Activated T-helper 2 cell treated with anti-CD3 and anti-CD28 coated beads, Interferon-gamma antibody, Interleukin-2, Interleukin-4, amounts not matched to agents 10 μg/mL and 5 μg/mL and 100 μg/mL, durations not matched to agents 14 hours and 24 hours and 36 hours (primary cell): ENCODE measurements at regions not wholly inside any gene's neighbourhood (a gene's known extent, or its start where the extent isn't known, plus 50 kb on each side); places are given as distances from the start of the nearest gene placed in this dataset.

Source experiments
- DNase-seq: peaks from one replicate; pipeline ENCODE4 v3.0.0; 2021; ENCODE audit warnings: low spot score
- H3K27ac Mint-ChIP-seq: one replicate; pipeline ENCODE4 v1.8.0; 2021; ENCODE audit warnings: mixed read lengths
- H3K27me3 Mint-ChIP-seq: one replicate; pipeline ENCODE4 v1.8.0; 2021; ENCODE audit warnings: low read depth, mixed read lengths
- H3K36me3 Mint-ChIP-seq: one replicate; pipeline ENCODE4 v1.8.0; 2021; ENCODE audit warnings: low read depth, mixed read lengths
- H3K4me1 Mint-ChIP-seq: one replicate; pipeline ENCODE4 v1.8.0; 2021; ENCODE audit warnings: low read depth, mixed read lengths
- H3K4me3 Mint-ChIP-seq: one replicate; pipeline ENCODE4 v1.8.0; 2021; ENCODE audit warnings: low read depth, mild to moderate bottlenecking, moderate library complexity, mixed read lengths
- H3K9me3 Mint-ChIP-seq: one replicate; pipeline ENCODE4 v1.8.0; 2021; ENCODE audit warnings: mixed read lengths
- intact Hi-C: fragments of 100-400 bp; cut with micrococcal nuclease; formaldehyde crosslinking; loops from one replicate; pipeline ENCODE4 v1.15.1; 2023

GRCh38 chr11:104588970-104589369 is 309.3 kb downstream of the CASP12 start:
- peaks cover 7% of the 10 kb centered on the region for H3K27me3 Mint-ChIP-seq
- no peak overlapping the region for H3K4me3 Mint-ChIP-seq
- no peak overlapping the region for H3K27ac Mint-ChIP-seq
- DNase-seq, result no peak
- H3K9me3 Mint-ChIP-seq, result no peaks in the 10 kb centered on the region
- no peaks in the 10 kb centered on the region for H3K36me3 Mint-ChIP-seq
- intact Hi-C loops, result no loop called here
- peaks cover 3% of the 10 kb centered on the region for H3K4me1 Mint-ChIP-seq

- Mint-ChIP-seq H3K4me3 (no peak overlapping the region), H3K36me3 (no peaks in the 10 kb centered on the region), H3K27me3 (peaks cover 7% of the 10 kb centered on the region), H3K9me3 (no peaks in the 10 kb centered on the region), H3K27ac (no peak overlapping the region), H3K4me1 (peaks cover 1% of the 10 kb centered on the region)
- intact Hi-C loops, result no loop called here
- DNase-seq, result no peak
Observed at GRCh38 chr11:104588446-104588845, 309.8 kb downstream of the CASP12 start.

GRCh38 chr11:104584823-104585222 is 313.4 kb downstream of the CASP12 start:
- no peak overlapping the region for H3K4me3 Mint-ChIP-seq
- peaks cover 12% of the 10 kb centered on the region for H3K27me3 Mint-ChIP-seq
- intact Hi-C loops, result no loop called here
- no peaks in the 10 kb centered on the region for H3K9me3 Mint-ChIP-seq
- no peak overlapping the region for H3K27ac Mint-ChIP-seq
- no peaks in the 10 kb centered on the region for H3K4me1 Mint-ChIP-seq
- no peaks in the 10 kb centered on the region for H3K36me3 Mint-ChIP-seq
- DNase-seq, result no peak

GRCh38 chr11:104583857-104584256 is 314.4 kb downstream of the CASP12 start:
- no peak overlapping the region for H3K27ac Mint-ChIP-seq
- intact Hi-C loops, result no loop called here
- H3K9me3 Mint-ChIP-seq, result no peaks in the 10 kb centered on the region
- H3K36me3 Mint-ChIP-seq, result no peaks in the 10 kb centered on the region
- no peak for DNase-seq
- H3K4me1 Mint-ChIP-seq, result no peaks in the 10 kb centered on the region
- no peak overlapping the region for H3K4me3 Mint-ChIP-seq
- peaks cover 12% of the 10 kb centered on the region for H3K27me3 Mint-ChIP-seq

GRCh38 chr11:104582431-104582830 is 315.8 kb downstream of the CASP12 start:
- Mint-ChIP-seq H3K36me3 (no peaks in the 10 kb centered on the region), H3K4me1 (no peaks in the 10 kb centered on the region), H3K27ac (no peak overlapping the region), H3K4me3 (no peak overlapping the region), H3K9me3 (no peaks in the 10 kb centered on the region), H3K27me3 (peaks cover 12% of the 10 kb centered on the region)
- no peak for DNase-seq
- intact Hi-C loops, result no loop called here

DNA sequence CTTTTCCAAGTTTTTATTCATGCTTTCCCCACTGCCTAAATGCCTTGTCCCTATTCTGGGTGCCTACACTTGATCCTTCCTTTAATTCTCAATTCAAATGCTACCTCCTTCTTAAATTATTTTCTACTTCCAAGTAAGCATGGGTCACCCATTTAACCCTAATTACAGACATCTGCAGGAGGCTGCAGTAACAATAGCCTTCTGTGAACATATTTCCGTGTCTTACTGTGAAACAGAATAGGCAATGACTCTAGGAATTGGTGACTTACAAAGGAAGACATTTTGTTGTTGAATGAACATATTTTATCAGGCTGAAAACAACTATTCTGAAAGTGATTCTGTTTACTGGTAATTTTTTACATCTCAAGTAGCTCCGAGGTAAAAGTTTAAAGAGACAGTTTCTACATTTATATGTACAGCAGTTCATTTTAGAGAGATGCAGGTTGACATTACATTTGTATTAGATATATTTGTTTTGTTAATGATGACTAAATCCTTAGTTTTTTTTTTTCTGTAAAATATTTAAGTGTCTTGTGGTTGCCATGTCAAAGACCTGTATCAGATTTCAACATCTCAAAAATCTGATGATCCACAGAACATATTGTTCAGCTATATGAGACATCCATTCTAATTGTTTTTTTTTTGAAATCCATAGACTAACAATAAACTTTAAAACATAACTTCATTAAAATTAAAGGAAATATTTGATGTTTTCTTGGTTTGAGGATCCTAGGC is 316.8 kb downstream of the CASP12 start:
- Mint-ChIP-seq H3K4me1 (no peaks in the 10 kb centered on the region), H3K9me3 (no peaks in the 10 kb centered on the region), H3K27ac (no peak overlapping the region), H3K27me3 (peaks cover 12% of the 10 kb centered on the region), H3K4me3 (no peak overlapping the region), H3K36me3 (no peaks in the 10 kb centered on the region)
- intact Hi-C loops, result no loop called here
- no peak for DNase-seq

DNA sequence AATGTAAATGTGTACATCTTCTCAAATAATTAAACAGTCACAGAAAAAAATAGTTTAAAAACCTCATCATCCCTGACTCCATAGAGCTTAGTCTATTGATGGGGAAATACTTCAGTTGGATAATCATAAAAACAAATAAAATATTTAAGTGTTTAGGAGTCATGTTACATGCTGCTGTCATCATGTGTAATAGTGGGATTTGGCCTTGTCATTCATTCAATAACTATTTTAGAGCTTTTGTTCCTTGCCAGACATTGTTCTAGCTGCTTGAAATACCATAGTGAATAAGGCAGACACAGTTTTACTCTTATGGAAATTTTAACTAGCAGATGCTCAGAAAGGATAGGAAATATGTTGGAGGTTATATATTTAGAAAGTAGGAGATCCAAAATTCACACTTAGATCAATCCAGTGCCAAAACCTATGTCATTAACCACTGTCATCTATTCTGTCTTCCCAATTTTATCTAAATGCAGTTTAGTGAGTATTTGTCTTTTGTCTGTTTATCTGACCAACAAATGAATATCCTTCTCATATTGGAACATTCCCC is 324.7 kb downstream of the CASP12 start:
- peaks cover 9% of the 10 kb centered on the region for H3K4me1 Mint-ChIP-seq
- no peak for DNase-seq
- H3K9me3 Mint-ChIP-seq, result peaks cover 8% of the 10 kb centered on the region
- peaks cover 2% of the 10 kb centered on the region for H3K27me3 Mint-ChIP-seq
- no peak overlapping the region for H3K27ac Mint-ChIP-seq
- no peak overlapping the region for H3K4me3 Mint-ChIP-seq
- intact Hi-C loops, result no loop called here
- no peaks in the 10 kb centered on the region for H3K36me3 Mint-ChIP-seq

DNA sequence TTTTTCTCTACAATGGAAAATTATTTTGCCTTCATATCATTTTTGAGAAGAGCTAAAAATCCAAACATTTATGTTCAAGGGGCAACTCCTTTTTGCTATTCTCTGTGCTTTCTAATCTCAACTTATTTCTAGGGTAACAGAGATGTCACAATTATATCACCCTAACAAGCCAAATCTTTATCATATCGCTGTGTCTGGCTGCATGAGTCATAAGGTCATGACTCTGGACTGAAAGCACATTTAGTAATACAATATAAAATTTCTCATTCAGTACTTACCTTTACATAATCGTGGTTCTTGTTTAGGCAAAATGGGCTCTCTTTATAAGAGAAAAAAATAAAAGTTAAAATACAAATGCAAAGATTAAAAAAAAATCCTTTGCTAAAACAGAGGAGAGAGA is 326.0 kb downstream of the CASP12 start:
- no peak overlapping the region for H3K4me3 Mint-ChIP-seq
- intact Hi-C loops, result no loop called here
- H3K4me1 Mint-ChIP-seq, result peaks cover 9% of the 10 kb centered on the region
- no peaks in the 10 kb centered on the region for H3K36me3 Mint-ChIP-seq
- peaks cover 8% of the 10 kb centered on the region for H3K9me3 Mint-ChIP-seq
- peaks cover 2% of the 10 kb centered on the region for H3K27me3 Mint-ChIP-seq
- DNase-seq, result no peak
- H3K27ac Mint-ChIP-seq, result no peak overlapping the region

DNA sequence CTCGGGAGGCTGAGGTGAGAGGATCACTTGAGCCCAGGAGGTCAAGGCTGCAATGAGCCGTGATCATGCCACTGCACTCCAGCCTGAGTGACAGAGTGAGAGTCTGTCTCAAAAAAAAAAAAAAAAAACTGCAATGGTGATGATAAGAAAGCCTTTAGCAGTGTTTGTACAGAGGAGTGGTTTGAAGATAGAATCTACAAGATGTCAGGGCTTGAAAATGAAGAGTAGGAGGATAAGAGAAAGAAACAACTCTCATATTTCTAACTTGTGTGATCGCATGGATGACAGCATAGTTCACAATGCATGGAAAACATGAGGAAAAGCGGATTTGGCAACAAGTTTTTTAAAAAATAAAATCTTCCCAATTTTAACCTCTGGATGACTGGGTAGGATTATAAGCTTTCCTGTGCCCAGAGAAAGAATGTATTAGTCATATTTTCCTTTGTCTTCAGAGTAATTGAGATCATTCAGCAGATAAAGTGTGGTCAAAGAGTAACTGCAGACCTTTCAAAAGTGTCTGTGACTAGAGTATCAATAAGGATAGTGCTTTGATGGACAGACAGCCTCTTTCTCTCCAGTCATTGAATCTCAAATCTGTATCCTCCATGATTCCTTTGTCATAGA is 328.1 kb downstream of the CASP12 start:
- peaks cover 2% of the 10 kb centered on the region for H3K27me3 Mint-ChIP-seq
- no peak overlapping the region for H3K4me3 Mint-ChIP-seq
- H3K9me3 Mint-ChIP-seq, result peaks cover 11% of the 10 kb centered on the region
- no peaks in the 10 kb centered on the region for H3K36me3 Mint-ChIP-seq
- peaks cover 13% of the 10 kb centered on the region for H3K4me1 Mint-ChIP-seq
- intact Hi-C loops, result loop anchor here (1.0 kb wide), 1 partner anchor 136 kb away; no protein-coding TSS in a partner anchor
- no peak for DNase-seq
- no peak overlapping the region for H3K27ac Mint-ChIP-seq

DNA sequence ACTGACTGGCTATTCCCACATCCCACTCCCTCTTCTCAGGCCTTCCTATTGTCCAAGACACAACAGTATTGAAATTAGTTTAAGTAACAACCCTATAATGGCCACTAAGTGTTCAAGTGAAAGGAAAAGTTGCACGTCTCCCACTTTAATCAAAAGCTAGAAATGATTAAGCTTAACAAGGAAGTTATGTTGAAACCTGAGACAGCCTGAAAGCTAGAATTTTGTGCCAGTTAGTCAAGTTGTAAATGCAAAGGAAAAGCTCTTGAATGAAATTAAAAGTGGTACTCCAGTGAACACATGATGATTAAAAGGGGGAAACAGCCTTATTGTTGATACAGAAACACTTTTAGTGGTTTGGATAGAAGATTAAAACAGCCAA is 332.7 kb downstream of the CASP12 start:
- H3K4me3 Mint-ChIP-seq, result no peak overlapping the region

GRCh38 chr11:104564921-104565582 is 333.2 kb downstream of the CASP12 start:
- Mint-ChIP-seq H3K9me3 (peaks cover 4% of the 10 kb centered on the region), H3K27ac (no peak overlapping the region), H3K36me3 (no peaks in the 10 kb centered on the region), H3K4me3 (no peak overlapping the region), H3K4me1 (peaks cover 7% of the 10 kb centered on the region), H3K27me3 (peaks cover 2% of the 10 kb centered on the region)
- DNase-seq, result no peak
- intact Hi-C loops, result no loop called here

More for the DNA sequence above, 332.7 kb downstream of the CASP12 start:
- DNase-seq, result no peak
- Mint-ChIP-seq H3K27me3 (peaks cover 2% of the 10 kb centered on the region), H3K9me3 (peaks cover 4% of the 10 kb centered on the region), H3K4me1 (peaks cover 12% of the 10 kb centered on the region), H3K27ac (no peak overlapping the region), H3K36me3 (no peaks in the 10 kb centered on the region)
- intact Hi-C loops, result no loop called here

- no peak overlapping the region for H3K4me3 Mint-ChIP-seq
- H3K36me3 Mint-ChIP-seq, result no peaks in the 10 kb centered on the region
- H3K9me3 Mint-ChIP-seq, result no peaks in the 10 kb centered on the region
- no peak for DNase-seq
- H3K4me1 Mint-ChIP-seq, result peaks cover 15% of the 10 kb centered on the region
- peaks cover 24% of the 10 kb centered on the region for H3K27me3 Mint-ChIP-seq
- intact Hi-C loops, result no loop called here
- H3K27ac Mint-ChIP-seq, result no peak overlapping the region
Observed at GRCh38 chr11:104556606-104557301, 341.5 kb downstream of the CASP12 start.
